Cardiac fibroblast (primary cell): ENCODE measurements at regions not wholly inside any gene's neighbourhood (a gene's known extent, or its start where the extent isn't known, plus 50 kb on each side); places are given as distances from the start of the nearest gene placed in this dataset.
A peak's percentile ranks its signal among the peaks of the same experiment; 100 is the strongest.

ENCODE experiments used
- DNase-seq, 2 donors: peaks; one replicate each; pipeline versions ENCODE4 v3.0.0 to v3.0.0-alpha.2; 2010; ENCODE audit warnings: low read depth in 2 of 2
- H3K4me3 ChIP-seq, 2 donors: replicated peaks in 1 of 2; 1 replicate in 1 of 2; 2 replicates in 1 of 2; pipeline ENCODE4 v1.5.1; 2011; ENCODE audit warnings: low read depth in 2 of 2, low read length in 2 of 2, mild to moderate bottlenecking in 2 of 2, moderate library complexity in 1 of 2
- TF ChIP-seq, protein P1 (sequence below): IDR thresholded peaks from one replicate; pipeline ENCODE4 v1.5.1; 2011; ENCODE audit warnings: low read depth, mild to moderate bottlenecking, low read length, inconsistent platforms

DNA sequence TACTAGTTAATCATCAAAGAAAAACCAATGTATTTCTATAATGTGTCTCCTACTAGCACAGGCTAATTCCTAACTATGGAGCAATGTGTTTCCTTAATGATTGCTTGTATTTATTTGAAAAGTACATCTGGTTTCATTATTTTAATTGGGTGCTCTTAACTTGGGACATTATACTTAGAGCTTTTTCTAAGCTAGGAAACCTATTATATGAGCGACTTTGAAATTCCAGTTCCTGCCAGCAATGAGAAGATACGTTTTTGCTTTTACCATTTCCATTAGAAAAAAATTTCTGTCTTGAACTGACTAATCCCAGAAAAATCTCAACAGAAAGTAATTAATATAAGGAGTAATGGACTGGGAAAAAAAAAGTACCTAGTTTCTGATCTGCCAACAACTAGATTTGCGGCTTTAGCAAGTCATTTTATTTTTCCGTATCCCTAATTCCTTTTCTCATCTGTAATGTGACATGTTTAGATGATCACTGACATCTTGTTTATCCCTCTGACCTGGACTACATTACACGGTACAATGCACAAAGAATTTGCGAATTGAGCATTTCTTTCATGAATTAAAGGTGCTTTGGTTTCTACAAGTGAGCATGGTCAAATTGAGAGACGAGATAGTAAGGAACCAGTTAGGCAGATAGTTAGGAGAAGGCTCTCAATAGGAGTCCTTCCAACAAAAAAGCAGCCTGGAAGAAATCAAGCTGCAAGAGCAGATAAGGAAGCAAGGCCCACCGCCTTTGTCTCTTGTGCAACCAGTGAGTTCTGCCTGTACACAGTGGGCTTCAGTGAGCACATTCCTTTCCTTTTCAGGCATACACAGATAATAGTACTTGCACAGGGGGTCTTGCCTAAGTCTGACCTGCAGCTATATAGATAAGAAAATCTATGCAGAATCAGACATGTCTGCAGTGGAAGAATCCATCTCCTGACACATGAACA lies 1765.0 kb upstream of the FLRT2 start:
- TF ChIP-seq, protein P1, sequence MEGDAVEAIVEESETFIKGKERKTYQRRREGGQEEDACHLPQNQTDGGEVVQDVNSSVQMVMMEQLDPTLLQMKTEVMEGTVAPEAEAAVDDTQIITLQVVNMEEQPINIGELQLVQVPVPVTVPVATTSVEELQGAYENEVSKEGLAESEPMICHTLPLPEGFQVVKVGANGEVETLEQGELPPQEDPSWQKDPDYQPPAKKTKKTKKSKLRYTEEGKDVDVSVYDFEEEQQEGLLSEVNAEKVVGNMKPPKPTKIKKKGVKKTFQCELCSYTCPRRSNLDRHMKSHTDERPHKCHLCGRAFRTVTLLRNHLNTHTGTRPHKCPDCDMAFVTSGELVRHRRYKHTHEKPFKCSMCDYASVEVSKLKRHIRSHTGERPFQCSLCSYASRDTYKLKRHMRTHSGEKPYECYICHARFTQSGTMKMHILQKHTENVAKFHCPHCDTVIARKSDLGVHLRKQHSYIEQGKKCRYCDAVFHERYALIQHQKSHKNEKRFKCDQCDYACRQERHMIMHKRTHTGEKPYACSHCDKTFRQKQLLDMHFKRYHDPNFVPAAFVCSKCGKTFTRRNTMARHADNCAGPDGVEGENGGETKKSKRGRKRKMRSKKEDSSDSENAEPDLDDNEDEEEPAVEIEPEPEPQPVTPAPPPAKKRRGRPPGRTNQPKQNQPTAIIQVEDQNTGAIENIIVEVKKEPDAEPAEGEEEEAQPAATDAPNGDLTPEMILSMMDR = no peak
- no peak overlapping the region for H3K4me3 ChIP-seq
- DNase-seq = no peak

DNA sequence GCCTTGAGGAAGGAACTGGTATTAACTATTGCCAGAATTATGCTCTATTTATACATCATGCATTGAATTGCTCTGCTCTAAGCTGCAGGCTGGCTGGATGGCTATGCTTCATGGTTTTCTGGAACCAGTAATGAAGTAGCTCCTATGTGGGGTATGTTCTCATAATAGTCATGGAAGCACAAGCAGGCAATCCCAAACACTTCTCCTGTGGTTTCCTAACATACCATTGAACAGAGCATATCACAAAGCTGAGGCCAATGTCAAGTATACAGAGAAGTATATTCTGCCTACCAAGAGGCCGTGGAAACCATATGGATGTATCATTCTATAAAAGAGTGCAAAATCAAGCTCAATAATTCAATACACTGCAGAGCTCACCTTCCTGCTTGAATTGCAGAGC lies 1752.4 kb upstream of the FLRT2 start:
- DNase-seq = no peak
- no peak overlapping the region for H3K4me3 ChIP-seq
- TF ChIP-seq, protein P1 = no peak

DNA sequence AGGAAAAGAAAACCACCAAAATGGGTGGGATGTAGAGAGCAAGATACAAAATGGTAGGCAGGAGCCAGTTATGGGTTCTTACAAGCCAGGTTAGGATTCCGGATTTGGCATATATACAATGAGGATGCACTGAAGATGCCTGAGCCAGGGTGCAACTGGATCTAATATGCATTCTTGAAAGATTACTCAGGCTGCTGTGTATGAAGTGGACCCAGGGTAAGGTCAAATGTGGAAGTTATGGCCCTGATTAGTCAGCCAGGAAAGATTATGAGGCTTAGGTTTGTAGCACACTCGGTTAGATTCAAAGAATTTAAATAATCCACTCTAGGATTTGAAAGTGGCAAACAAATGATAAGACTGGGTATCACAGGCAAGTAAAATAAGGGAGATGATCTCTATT lies 1750.7 kb upstream of the FLRT2 start:
- no peak overlapping the region for H3K4me3 ChIP-seq
- TF ChIP-seq, protein P1 = no peak
- DNase-seq = peak in 1 of 2 donors; percentile 8

DNA sequence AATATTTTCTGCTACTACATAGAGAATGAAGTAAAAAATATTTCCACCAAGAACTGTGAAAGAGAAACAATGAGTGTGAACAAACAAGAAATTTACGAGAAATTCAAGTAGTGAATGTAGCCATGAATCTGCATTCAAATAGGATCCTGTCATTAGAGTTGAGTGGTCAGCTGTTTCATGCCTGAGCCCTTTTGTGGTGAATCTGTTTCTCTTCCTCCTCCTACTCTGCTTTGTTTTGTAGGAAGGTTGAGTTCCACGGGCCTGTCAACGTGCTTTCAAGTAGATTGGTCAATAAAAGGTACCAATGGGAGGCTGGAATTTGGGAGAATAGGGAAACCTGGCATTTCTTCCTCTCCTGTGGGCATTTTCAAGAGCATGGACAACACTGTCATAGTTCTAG lies 1749.6 kb upstream of the FLRT2 start:
- no peak for DNase-seq
- H3K4me3 ChIP-seq = no peak overlapping the region
- TF ChIP-seq, protein P1 = no peak

DNA sequence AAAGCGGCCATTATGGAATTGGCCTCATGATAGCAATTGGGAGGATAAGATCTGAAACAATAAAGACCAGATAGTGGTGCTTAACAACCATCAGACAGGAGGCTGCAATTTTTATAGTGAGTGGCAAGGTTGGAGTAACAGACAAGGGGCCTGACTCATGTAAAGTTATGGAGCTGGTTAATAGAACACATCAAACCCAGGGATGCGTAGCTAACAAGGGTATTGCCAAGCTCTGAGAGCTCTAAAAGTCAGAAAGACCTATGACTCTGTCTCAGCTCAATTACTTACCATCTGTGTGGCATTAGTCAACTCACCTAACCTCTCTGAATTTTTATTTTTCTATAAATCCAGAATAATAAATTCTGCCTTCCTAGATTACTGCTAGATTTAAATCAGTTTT lies 1731.5 kb upstream of the FLRT2 start:
- no peak for DNase-seq
- TF ChIP-seq, protein P1 = no peak
- no peak overlapping the region for H3K4me3 ChIP-seq

DNA sequence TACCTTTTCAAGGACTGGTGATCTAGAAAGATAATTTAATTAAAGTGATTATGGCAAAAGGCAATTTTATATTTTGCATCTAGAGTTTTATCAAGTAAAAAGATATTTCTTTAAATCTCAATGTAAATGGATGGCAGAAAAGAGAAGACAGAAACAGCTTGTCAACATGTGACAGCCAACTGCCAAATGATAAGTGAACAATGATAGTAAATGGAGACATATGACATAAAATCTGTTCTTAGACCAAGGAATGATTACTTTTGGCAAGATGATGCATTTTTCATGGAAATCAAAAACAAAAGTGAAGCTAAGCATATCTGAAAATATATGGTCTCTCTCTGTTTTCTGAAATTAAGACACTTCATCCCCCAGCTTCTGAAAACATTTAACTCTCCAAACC lies 1730.7 kb upstream of the FLRT2 start:
- no peak for DNase-seq
- no peak overlapping the region for H3K4me3 ChIP-seq
- TF ChIP-seq, protein P1 = no peak
